ENCODE measurements at regions not wholly inside any gene's neighbourhood (a gene's known extent, or its start where the extent isn't known, plus 50 kb on each side); places are given as distances from the start of the nearest gene placed in this dataset.

GRCh38 chr9:134982311-134982710 lies 64.6 kb upstream of the FCN1 start:
- FAIRE-seq (no peak), ATAC-seq (no peak), DNase-seq (ENCODE audit: low read depth in 1 of 2, low spot score in 1 of 2) (no peak)
- H3K9me3 ChIP-seq: peaks cover 6% of the 10 kb centered on the region; the same call in 1 of the 3 replicates
- 33% methylated on average over 8 of the region's 8 CpGs for WGBS (ENCODE audit: missing lambda C conversion rate)
- no peak overlapping the region for H3K4me2 ChIP-seq
- H3K4me3 ChIP-seq: no peak overlapping the region
- ChIA-PET POLR2A (no interaction called here), CTCF (interaction anchor here (2.0 kb wide), 1 partner anchor 11 kb away, joined by 5 read pairs; no protein-coding TSS in a partner anchor)
- no peak overlapping the region for H3K27ac ChIP-seq
- H3K4me1 ChIP-seq: no peaks in the 10 kb centered on the region
- TF ChIP-seq ZC3H11A (IDR thresholded peaks at IDR 0.05) (no peak), ZSCAN20 (CRISPR knock-in tag; IDR thresholded peaks at IDR 0.05) (no peak), JUNB (IDR thresholded peaks at IDR 0.05) (no peak), CBX2 (IDR thresholded peaks at IDR 0.05; ENCODE audit: borderline replicate concordance, low read depth) (no peak), MAZ (IDR thresholded peaks at IDR 0.05; ENCODE audit: borderline replicate concordance, low read depth, low read length) (no peak), RCOR1 (IDR thresholded peaks at IDR 0.05; ENCODE audit: low read depth, low read length) (no peak), HOXA7 (CRISPR knock-in tag; IDR thresholded peaks at IDR 0.05) (no peak), RNF2 (IDR thresholded peaks at IDR 0.05; ENCODE audit: borderline replicate concordance, low read depth) (no peak), PHF8 (IDR thresholded peaks at IDR 0.05; ENCODE audit: borderline replicate concordance, low read depth) (no peak), POLR2AphosphoS2 (conservative IDR thresholded peaks at IDR 0.05; ENCODE audit: low read length) (no peak), ATOH8 (CRISPR knock-in tag; IDR thresholded peaks at IDR 0.05; ENCODE audit: low read depth) (no peak), CBX8 (IDR thresholded peaks at IDR 0.05) (no peak), BHLHE40 (IDR thresholded peaks at IDR 0.05; ENCODE audit: low read depth, low read length) (no peak), TFCP2L1 (CRISPR knock-in tag; IDR thresholded peaks at IDR 0.05) (no peak), HES2 (IDR thresholded peaks at IDR 0.05) (no peak), FOSL2 (IDR thresholded peaks at IDR 0.05) (no peak), FOSL2 (CRISPR knock-in tag; IDR thresholded peaks at IDR 0.05) (no peak), HOXB13 (CRISPR knock-in tag; IDR thresholded peaks at IDR 0.05; ENCODE audit: low read depth) (no peak)

GRCh38 chr9:134983074-134983473 lies 65.4 kb upstream of the FCN1 start:
- H3K27ac ChIP-seq: no peak overlapping the region
- no peaks in the 10 kb centered on the region for H3K4me1 ChIP-seq
- TF ChIP-seq SMC3 (IDR thresholded peaks at IDR 0.05) (no peak), FOXS1 (CRISPR knock-in tag; IDR thresholded peaks at IDR 0.05) (no peak), RAD21 (conservative IDR thresholded peaks at IDR 0.05 in 1 of 2, IDR thresholded peaks at IDR 0.05 in 1 of 2) (peak in 1 of 2 experiments; percentile 33; a peak in 2 of 5 replicates), BHLHE40 (IDR thresholded peaks at IDR 0.05; ENCODE audit: low read depth, low read length) (no peak), TFCP2L1 (CRISPR knock-in tag; IDR thresholded peaks at IDR 0.05) (no peak), EHMT2 (IDR thresholded peaks at IDR 0.05; ENCODE audit: low read depth) (no peak), RFX5 (IDR thresholded peaks at IDR 0.05) (no peak)
- ATAC-seq (peak in 1 of 2 experiments; percentile 30; a peak in 1 of 6 replicates), FAIRE-seq (no peak), DNase-seq (ENCODE audit: low read depth in 1 of 2, low spot score in 1 of 2) (no peak)
- ChIA-PET POLR2A (no interaction called here), CTCF (interaction anchor here (0.6 to 2.0 kb wide), 3 partner anchors 10 to 198 kb away, joined by 3 to 5 read pairs (median 3); no protein-coding TSS in a partner anchor)
- WGBS (ENCODE audit: missing lambda C conversion rate): 54% methylated on average over 13 of the region's 15 CpGs
- no peak overlapping the region for H3K4me2 ChIP-seq
- H3K4me3 ChIP-seq: no peak overlapping the region
- peaks cover 10% of the 10 kb centered on the region; the same call in 2 of the 3 replicates for H3K9me3 ChIP-seq

- FAIRE-seq (no peak), DNase-seq (ENCODE audit: low read depth in 1 of 2, low spot score in 1 of 2) (no peak), ATAC-seq (no peak)
- Histone ChIP-seq H3K9me3 (peaks cover 10% of the 10 kb centered on the region; the same call in 2 of the 3 replicates), H3K4me2 (no peak overlapping the region), H3K4me1 (no peaks in the 10 kb centered on the region), H3K27ac (no peak overlapping the region), H3K4me3 (no peak overlapping the region)
- 36% methylated on average over 14 of the region's 14 CpGs for WGBS (ENCODE audit: missing lambda C conversion rate)
- CTCF ChIA-PET: interaction anchor here (0.6 to 2.0 kb wide), 4 partner anchors 9 to 198 kb away, joined by 3 to 5 read pairs (median 3); no protein-coding TSS in a partner anchor
- no peak for TF ChIP-seq MAX (IDR thresholded peaks at IDR 0.05)
- POLR2A ChIA-PET: no interaction called here
Observed at GRCh38 chr9:134983506-134984371, 66.0 kb upstream of the FCN1 start.

Measured in A549 (cell line).